GM18870 (cell line): ENCODE measurements at regions not wholly inside any gene's neighbourhood (a gene's known extent, or its start where the extent isn't known, plus 50 kb on each side); places are given as distances from the start of the nearest gene placed in this dataset.

Experiments used
- ATAC-seq: cut with Tn5 transposase; IDR thresholded peaks from one replicate; pipeline ENCODE4 v1.9.1; 2021; ENCODE audit warnings: moderate library complexity; ENCODE audit not compliant: unreplicated experiment

DNA sequence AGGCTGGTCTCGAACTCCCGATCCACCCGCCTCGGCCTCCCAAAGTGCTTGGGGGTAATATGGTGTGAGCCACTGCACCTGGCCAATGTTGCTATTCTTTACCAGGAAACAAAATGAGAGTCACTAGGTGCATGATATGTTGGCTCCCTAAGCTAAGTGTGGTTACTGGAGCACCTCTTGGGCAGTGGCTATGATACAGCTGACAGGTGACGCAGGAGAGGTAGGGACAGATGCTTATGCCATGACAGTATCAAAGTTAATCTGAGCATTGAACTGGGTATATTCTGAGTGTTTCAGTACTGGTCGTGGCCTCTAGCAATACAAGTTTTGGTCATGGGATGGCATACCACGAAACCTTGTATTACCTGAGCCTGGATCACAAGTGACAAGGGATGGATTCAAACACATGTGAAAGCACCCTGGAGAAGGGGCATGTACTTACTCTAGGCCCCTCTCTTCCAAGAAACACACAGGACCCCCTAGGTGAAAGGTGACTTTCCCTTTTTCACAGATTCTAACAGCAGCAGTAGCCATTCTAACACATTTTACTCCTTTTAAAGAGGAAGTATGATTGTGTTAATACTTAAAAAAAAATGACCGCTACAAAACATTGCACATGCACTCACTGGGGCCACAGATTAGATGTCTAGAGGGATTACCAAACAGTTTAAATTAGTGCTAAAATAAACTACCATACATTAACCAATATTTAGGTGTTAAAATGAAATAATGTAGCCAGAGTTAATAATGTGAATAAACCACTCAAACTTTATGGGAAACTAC lies 467.3 kb downstream of the SHQ1 start:
- ATAC-seq, result no peak

DNA sequence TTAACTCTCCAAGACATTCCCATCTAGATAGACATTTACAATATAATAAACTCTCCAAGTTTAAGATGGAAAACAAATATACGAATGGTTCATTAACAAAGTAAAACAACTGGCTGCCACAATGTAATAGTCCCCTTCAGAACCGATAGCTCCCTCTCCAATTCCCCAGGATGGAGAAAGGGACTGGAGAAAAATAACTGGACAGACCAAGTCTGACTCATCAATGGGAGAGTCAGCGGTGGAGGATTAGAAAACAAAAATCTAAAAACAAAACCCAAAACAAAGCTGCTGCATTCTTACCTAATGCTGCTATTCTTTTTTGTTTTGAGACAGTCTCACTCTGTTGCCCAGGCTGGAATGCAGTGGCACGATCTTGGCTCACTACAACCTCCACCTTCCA lies 468.1 kb downstream of the SHQ1 start:
- ATAC-seq, result no peak

DNA sequence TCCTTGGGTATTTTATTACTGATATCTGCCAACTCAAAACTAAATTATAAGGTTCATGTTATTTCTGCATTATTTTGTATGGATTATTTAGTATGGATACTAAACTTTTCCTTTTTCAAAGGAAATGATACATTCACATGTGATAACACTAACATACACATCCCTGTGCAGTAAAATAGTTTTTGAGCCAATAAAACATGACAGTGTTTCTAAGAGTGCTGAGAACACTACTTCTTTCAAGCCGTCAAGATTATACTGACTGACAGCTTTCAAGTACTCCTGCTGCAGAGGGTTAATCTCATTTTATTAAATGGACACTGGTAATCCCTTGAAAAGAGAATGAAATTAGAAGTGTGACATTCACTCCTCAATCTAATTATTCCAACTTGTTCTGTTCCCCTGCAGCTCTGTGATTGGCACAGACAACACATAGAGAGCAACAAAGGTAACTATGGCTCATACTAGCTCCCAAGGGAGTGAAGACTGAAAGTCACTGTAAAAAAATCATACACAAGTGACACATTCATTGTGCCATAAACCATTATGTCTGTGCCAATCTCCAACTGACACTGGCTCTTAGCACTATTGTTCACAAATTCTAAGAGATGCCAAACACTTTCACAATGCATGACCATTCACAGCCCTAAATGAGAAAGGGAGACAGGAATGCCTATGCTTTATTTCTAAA lies 468.6 kb downstream of the SHQ1 start:
- ATAC-seq, result no peak

DNA sequence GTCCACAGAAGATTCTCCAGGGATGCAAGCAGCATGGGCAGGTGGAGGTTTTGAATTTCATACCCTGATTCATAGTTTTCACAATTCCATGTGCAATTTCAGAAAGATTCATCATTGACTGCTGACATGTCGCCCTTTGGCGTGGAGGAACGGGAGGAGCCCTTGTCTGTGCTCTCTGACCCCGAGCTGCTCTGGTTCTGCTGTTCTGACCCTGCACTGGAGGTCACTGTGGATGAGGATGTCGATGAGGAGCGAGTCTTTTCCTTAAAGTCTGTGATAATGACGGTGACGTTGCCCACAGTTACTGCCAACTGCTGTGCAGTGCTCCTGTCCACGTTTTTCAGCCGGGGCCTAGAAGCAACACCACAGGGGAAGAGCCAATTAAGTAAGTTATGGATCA lies 470.0 kb downstream of the SHQ1 start:
- no peak for ATAC-seq

DNA sequence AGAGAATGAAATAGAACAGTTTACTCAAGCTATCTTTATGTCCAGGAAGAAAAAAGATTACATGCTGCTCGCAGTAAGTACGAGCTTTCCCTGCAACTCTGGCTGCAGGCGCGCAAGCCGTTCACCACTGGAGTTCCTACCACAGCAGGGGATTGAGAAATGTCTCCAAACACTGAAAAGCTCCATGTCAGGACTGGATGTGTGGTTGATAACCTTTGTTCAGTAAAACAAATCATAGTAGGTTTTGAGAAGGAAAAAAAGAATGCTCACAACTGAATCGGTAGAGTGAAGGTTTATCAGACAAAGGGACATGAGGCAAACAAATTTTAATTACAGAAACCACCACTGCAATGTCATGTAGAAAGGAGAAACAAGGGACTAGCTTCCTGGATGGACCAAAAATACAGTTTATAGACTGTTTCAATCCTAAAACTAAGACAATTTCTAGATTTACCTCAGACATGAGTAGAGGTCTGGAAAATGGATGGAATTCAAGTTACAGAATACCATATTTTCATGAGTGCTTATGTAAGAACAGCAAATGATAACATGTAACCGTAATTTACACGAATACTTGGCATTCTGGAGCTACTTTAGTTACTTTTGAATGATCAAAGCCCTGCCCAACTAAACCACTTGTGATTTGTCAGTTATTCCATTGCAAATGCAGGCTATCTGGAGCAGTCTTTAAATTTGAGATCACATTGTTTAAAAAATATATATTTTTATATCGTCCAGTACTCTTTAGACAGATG lies 471.1 kb downstream of the SHQ1 start:
- no peak for ATAC-seq

DNA sequence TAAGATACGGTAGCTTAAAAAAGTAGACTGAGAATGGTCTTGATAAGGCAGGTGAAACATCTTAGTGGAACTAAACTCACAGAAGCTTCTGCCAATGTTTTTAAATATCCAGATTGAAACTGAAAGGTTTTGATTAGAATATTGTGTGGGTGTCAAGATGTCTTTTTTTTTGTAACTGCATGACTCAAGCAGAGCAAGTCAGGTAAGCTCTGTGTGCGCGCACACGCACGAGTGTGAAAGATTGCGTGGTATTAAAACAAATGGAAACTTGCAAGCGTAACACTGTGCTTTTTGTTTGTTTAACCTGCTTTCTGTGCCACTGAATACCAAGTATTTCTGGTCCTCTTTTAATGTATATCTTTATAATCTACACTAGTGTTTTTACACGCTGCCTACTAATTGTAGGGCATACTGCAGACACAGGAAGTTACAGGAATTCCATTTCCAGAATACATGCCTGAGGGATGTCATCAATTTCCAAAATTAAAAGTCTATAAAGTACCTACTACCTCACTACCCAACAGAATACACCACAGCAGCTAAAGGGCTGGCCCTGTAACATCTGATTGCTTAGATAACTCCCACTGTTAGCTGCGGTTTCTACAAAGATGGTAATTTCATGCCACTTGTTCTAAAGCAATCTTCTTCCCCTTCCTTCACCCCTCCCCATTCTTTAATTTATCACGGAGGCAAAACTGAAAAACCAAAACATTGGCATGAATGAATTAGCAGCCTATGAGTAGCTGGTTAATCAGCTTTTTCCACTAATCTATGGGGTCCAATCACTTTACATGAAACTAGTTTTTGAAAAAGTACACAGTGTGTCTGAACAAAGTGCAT lies 472.8 kb downstream of the SHQ1 start:
- ATAC-seq, result peak; percentile 70

DNA sequence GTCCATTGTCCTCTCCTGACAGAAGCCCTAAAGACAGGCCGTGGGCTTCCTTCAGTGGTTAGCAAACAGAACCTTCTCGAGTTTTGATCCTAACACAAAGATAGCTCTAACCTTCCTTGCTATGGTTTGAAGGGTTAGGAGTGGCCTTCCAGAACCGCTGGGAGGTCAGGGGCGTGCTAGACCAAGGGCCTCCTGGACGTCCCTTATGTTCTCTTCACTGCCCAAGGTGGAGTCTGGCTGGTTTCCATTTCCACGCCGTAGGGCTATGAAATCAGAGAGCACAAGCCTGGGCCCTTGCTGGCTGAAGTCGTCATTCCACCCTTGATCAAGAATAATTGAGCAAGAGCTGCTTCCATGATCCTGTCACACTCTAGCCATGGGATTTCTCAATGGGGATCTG lies 475.1 kb downstream of the SHQ1 start:
- no peak for ATAC-seq

DNA sequence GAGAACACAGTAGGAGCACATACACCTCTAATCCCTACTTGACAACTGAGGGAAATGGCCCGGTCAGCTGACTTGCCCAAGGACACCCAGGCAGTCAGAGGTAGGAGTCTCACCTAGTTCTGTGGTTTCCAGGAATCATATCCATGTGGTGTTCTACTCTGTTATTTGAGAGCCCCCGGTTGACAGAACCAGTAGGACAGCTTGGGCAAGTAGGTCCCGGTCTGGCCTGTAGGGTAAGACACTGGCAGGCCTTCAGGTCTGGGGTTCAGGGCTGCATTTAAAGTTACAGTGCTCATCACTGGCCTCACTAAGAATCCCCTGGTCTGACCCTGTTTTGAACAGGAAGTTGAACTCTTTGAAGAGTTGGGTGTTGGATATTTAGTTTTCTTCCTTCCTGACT lies 476.1 kb downstream of the SHQ1 start:
- ATAC-seq, result no peak

DNA sequence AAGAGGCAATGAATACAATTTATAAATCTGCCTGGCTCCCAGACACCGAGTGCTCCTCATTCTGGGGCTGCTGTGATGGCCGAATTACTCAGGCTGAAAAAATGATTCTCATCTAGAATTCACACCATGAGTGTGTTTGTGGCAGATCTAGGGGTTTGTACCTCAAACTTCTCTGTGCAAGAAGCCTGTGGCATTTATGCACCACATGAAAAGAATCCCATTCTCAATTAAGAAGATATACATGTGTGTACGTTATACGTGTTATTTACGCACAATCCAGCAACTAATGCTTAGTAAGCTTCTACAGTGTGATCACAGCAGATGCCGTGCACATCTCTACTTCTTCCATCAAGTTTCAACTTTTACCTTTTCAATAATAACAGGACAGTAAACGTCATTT lies 476.8 kb downstream of the SHQ1 start:
- no peak for ATAC-seq

DNA sequence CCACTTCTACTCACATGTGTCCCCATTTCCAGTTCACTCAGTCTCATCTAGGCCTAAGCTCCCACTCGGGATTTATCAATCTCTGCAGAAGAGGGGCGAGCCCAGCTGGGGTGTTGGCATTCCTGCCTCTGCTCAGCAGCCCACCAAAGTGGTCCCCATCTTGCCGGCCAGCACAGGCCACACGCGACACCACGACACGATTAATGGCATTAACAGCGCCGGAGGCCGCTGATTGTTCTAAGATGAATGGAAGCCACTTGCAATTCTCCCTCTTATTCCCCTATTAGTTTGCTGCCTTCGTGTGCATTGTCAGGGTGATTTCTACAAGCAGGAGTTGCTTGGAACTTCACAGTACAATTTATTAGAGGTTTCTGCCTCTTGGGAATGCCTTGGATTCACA lies 477.3 kb downstream of the SHQ1 start:
- ATAC-seq, result no peak

DNA sequence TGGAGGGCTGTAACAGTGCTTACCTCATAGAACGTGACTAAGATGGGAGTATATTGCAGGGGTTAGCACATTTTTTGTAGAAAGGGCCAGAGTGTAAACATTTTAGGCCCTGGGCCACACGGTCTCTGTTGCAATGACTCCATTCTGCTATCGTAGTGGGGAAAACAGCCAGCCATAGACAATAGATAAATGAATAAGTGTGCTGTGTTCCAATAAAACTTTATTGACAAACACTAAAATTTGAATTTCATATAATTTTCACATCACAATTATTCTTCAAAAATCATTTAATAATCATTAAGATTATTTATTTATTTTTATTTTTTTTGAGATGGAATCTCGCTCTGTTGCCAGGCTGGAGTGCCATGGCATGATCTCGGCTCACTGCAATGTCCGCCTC lies 478.6 kb downstream of the SHQ1 start:
- no peak for ATAC-seq

DNA sequence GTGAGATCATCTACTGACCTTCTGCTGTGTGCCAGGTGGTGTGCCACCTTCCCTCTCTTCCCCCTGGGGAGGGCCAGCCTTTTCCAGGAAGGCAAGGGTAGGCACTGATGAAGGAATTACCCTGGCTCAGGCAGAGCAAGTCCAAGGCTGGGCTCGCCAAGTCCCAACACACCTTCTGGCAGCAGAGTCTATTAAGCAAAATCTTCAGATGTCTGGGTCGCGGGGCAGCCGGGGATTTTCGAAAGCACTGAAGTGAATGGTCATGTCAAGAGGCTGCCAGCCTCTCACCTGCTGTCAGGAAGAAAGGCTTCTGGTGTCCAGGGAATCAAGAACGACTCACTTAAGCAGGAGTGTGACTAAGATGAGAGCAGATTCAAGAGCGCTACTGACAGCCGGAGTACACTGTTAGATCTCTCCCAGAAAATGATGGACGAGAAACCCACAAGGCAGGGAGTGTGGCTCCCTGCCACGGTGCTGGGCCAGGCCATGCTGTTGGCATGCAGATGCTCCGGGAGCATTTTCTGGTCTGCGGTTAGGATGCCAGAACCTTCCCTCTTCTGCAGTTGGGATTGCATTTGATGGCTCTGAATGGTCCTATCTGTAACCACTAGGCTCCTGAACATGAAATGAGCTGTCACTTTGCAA lies 479.8 kb downstream of the SHQ1 start:
- no peak for ATAC-seq

DNA sequence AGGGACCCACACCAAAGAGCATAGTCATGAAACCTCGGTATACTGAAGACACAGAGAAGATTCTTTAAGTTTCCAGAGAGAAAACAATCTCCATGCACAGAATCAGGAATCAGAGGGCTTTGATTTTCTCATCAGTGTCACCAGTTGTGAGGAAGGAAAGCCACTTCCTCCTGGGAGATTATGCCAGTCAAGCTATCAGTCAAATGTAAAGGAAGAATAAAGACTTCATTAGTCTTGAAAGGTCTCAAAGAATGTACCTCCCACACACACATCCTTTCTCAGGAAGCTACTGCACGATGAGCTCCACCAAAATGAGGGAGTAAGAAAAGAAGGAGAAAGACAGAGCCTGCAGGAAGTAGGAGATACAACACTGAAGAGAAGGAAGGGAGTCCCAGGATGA lies 486.3 kb downstream of the SHQ1 start:
- no peak for ATAC-seq

DNA sequence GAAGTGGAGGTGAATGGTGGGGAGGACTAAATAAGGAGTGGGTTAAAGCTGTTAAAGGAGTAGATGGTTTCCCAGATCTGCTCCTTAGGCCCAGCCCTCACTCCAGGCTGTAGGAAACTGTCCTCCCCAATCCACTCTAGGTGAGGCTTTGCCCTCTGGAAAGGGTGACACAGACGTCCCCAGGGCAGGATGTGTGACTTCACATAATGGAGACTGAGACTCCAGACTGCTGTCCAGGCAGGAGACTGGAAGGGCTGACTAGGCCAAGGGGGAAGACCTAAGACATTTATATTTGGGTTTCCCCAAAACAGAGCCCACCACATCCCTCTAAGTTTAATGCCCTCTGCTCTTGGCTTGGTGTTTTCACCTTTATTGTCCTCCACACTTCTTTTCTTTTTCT lies 488.5 kb downstream of the SHQ1 start:
- ATAC-seq, result no peak

DNA sequence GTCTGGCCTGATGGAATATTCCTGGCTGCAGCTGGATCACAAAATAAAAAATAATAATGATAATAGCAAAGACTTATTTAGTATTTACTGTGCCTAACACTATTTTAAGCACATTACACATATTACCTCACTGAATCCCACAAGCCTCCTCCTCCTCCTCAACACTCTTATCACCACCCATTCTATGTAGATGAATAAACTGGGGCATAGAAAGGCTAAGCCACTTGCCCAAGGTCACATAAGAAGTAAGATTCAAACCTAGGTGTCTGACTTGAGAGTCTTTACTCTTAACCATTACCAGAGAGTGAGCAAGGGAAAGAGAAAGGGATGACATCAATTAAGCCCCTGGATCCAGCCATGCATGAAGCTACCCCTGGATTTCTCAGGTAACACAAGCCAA lies 493.1 kb downstream of the SHQ1 start:
- no peak for ATAC-seq

DNA sequence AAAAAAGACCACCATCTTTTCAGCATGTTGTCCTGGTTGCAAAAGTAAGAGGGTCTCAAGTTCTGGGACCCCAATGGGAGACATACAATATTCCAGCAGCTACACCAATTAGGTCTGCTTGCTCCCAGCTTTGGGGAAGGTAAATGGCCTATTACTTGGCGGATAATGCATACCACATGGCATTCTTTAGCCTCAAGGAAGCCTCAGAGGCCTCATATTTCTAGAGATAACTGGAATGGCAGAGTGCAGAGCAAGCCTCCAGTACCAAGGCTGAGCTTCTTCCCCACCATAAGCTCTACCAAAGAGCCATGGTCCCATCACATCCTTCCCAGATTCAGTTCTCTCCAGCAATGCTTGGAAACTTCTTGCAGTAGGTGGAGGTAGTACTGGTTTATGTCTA lies 493.8 kb downstream of the SHQ1 start:
- ATAC-seq, result no peak

DNA sequence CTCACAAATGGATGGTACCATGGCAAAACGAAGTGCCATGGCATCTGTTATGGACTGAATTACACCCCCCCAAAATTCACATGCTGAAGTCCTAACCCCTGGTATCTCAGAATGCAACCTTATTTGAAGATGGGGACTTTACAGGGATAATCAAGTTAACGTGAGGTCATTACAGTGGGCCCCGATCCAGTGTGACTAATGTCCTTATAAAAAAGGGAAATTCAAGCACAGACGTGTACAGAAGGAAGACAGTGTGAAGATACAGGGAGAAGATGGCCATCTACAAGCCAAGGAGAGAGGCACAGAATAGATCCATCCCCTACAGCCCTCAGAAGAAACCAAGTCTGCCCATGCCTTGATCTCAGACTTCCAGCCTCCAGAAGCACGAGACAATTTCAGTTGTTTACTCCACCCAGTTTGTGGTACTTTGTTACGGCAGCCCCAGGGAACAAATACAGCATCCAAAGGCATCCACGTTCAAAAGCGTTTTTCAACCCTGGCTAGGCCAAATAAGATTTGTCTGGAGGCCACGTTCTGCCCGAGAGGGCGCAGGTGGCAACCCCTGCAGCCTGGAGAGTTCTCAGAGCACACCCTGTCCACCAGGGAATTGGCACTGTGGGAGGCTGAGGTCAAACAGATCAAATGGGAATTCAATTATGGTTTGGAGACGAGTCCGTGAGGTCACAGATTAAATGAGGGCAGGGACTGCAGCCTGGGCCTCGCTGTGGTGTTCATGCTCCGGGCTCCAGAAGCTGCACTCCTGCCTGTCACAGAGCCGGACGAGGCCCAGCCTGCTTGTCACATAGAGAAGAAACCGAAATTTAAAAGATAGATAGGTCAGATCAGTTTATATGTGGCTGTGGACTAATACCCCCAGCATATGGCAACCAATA lies 494.8 kb downstream of the SHQ1 start:
- ATAC-seq, result no peak

DNA sequence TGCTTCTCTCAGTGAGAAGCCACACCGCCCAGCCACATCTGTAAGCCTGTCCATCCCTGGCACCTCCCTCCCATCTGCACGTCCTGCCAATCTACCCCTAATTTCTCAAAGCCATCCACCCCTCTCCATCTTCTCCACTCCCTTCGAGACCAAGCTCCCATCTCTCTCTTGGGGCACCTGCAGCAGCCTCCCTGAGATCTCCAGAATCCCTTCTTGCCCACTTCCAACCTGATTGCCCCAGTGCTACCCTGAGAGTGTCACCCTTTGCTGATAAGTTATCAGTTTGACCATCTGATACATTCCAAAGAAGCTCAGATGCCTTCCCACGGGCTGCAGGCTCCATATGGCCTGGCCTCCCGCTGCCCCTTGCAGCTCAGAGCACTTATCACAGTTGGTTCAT lies 496.1 kb downstream of the SHQ1 start:
- ATAC-seq, result no peak

DNA sequence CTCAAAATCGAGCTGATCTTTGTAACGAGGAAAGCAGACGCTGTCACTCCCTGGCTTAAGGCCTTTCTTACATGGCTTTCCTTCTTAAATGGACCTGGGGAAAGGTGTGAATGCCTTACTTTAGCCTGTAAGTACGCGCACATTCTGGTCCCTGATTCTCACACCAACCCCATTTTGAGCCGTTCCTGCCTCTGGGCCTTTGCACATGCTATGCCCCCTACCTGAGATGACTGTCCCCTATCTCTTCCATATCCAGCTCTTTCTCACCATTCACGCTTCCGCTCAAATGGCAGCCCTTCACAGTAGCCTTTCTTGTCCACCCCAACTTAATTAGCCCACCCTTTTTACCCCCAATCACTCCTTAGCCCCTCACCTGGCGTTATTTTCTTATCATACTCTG lies 496.7 kb downstream of the SHQ1 start:
- no peak for ATAC-seq
